NCI-H146 (cell line): ENCODE measurements at regions not wholly inside any gene's neighbourhood (a gene's known extent, or its start where the extent isn't known, plus 50 kb on each side); places are given as distances from the start of the nearest gene placed in this dataset.

Experiments used
- DNase-seq: peaks from one replicate; lab custom pipeline; 2025; lab: John Stamatoyannopoulos, UW

DNA sequence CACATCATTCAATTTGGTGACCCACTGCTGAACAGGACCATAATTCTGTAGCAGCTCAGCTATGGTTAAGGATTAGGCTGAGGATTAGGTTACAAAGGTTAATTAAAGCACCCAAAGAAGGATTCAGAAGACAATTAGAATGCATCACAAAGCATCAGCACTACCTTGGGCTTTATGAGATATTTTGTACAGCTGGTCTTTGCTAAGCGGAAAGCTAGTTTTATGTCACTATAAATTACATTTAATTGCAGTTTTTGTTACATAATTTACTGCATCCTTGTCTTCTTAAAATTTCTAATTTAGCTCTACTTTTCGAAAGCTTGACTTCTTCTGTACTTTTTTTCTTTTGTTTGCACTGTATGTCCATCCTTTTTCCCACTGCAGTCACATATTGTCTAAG lies 711.5 kb downstream of the RPS29 start:
- DNase-seq = no peak

DNA sequence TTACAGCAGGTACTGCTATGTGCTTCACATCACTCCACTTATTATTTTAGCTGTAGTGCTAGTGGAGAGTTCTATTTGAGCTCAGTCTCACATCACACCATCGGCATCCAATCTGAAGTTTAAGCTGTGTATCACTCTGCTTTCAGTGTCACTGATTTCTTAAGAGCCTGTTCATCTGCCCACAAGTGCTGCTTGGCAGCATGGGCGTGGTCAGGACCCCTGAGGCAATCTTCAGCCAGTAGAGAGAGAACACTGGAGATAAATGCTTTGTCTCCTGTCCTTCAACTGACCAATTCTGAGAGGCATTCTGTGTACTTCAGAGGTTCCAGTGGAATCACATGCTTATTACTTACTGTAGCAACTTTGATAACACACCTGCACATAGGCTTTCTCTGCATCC lies 728.8 kb downstream of the RPS29 start:
- no peak for DNase-seq

DNA sequence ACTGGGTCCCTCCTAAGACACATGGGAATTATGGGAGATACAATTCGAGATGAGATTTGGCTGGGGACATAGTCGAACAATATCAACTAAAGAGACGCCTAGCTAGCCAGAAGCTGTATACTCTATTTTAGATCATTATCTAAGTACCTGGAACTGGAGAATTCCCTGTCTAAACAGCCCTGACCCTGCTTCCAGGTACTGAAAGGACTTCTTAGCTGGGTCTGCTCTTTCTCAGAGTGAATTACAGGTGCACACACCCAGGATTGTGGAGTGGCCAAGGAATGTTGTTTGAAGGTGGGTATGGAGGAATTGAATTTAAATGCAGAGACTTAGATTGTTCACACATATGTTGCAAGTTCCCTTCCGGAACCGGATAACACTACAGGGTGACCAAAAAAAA lies 733.0 kb downstream of the RPS29 start:
- DNase-seq = no peak

GRCh38 chr14:48849741-48850322 lies 736.3 kb downstream of the RPS29 start:
- DNase-seq = no peak

GRCh38 chr14:48842785-48843184 lies 743.4 kb downstream of the RPS29 start:
- no peak for DNase-seq

GRCh38 chr14:48826058-48826457 lies 760.1 kb downstream of the RPS29 start:
- no peak for DNase-seq

- DNase-seq = no peak
Measured at GRCh38 chr14:48814562-48814961, 771.6 kb downstream of the RPS29 start.

GRCh38 chr14:48805315-48805714 lies 780.9 kb downstream of the RPS29 start:
- DNase-seq = no peak

DNA sequence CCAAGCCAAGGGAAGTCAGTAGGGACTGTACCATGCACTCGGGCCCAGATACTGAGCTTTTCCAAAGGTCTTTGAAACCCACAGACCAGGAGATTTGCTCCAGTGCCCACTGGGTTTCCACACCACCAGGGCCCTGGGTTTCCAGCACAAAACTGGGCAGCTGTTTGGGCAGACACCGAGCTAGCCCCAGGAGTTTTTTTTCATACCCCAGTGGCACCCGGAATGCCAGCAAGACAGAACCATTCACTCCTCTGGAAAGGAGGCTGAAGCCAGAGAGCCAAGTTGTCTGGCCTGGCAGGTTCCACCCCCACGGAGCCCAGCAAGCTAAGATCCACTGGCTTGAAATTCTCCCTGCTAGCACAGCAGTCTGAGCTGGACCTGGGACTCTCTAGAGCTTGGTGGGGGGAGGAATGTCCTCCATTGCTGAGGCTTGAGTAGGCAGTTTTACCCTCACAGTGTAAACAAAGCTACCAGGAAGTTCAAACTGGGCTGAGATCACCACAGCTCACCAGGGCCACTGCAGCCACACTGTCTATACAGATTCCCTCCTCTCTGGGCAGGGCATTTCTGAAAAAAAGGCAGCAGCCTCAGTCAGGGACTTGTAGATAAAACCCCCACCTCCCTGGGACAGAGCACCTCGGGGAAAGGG lies 793.7 kb downstream of the RPS29 start:
- DNase-seq = no peak

GRCh38 chr14:48788771-48789170 lies 797.4 kb downstream of the RPS29 start:
- no peak for DNase-seq

DNA sequence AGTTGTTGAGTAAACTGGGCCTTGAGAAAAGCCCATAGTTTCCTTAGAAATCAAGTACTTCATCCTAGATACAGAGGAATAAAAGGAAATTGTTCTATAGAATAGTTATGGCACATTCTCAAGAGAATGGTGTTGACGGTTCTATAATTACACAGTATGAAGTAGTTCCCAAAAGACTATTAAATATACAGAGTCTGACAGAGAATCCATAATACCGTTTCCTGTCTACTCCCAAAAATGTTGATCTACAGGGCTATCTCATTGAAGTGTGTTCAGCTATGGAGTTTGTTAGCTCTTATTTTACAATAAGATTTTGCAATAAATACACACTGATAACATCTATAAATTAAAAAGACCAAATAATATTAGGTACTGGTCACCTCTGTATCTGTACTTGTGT lies 799.7 kb downstream of the RPS29 start:
- DNase-seq = no peak

GRCh38 chr14:48771717-48772116 lies 814.5 kb downstream of the RPS29 start:
- DNase-seq = no peak

- no peak for DNase-seq
Measured at GRCh38 chr14:48751293-48751692, 834.9 kb downstream of the RPS29 start.

DNA sequence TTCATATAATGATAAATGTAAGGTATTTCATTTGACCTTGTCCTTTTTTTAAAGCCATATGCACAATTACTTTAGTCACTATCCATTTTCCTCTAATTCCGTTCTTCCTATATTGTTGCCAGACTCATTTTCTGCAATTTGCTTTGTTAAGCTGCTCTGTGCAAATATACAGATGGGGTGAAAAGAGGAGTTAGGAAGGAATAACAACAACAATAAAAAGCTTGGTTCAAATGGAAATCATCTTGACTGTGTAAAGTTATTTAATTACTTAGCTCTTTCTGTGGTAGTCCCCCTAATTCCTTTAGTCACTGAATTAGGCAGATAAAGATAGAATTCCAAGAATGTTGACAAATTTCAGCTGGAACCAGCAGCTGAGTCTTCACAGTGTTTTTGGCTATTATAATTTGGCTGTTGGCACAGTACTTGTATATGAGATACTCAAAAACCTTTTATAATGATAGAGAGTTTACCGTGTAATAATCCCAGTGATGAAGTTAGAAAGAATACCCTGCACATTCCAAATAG lies 838.0 kb downstream of the RPS29 start:
- no peak for DNase-seq

- DNase-seq = no peak
Measured at GRCh38 chr14:48747561-48748089, 838.6 kb downstream of the RPS29 start.

DNA sequence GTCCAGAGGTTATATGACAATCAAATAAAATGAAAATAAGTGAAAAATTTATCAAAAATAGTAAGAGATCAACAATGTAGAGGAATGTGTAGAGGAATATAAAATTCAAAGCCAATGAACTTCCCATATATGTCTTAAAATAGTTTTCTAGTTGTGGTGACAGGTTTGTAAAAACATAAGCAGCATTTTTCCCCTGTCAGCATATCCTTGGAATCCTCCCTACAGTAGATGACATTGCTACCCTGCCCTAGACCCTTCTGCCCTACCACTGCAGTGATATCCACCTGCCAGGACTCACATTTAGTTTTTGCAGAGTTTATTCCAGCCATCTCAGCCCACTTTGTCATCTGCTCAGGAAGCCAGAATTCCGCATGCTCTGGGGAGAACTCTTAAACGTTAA lies 842.0 kb downstream of the RPS29 start:
- no peak for DNase-seq

DNA sequence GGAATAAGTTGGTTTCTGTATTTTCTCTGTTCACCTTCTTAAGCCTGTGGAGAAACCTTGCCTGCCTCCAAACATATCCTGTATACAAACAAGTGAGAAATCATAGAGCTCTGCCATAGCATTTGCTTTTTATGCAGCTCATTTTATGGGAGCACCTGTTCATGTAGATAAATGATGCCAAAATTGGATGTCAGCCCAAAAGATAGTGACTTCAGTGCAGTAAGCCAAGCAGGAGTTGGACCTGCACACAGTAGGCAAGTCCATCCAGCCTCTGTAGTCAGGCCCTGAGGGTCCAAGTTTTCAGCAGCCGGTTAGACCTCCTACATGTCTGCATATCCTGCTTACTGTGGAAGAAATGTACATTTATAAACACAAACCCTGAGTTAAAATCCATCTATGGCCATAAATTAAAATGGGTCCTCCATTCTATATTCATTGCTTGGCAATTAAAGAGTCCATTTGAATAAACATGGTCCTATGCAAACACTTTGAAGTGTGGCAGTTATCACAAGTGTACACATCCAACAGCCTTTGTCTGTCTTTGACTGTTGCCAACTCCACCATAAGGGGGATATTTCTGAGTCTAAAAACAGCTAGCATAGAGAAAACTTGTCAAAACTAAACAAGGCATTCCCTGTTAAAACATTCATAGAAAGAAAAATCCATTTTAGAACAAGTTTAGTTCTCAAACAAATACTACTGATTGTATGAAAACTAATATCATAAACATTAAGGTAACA lies 847.8 kb downstream of the RPS29 start:
- no peak for DNase-seq

DNA sequence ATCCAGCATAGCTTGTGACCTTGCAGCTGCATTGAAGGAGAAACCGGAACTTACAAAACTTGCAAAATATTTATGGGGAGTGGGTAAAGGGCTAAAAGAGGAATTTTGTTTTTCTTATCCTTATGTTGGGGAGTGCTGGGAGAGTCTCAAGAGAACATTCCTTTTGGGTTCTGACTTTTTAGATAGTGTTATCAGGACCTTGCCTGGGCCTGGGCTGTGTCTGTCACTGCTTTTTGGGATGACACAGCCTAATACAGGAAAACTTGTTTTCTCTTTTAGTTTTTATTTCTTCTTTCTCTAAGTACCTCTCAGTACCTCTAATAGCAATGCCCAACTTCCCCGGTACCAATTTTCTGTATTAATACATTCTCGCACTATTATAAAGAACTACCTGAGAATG lies 850.6 kb downstream of the RPS29 start:
- no peak for DNase-seq

DNA sequence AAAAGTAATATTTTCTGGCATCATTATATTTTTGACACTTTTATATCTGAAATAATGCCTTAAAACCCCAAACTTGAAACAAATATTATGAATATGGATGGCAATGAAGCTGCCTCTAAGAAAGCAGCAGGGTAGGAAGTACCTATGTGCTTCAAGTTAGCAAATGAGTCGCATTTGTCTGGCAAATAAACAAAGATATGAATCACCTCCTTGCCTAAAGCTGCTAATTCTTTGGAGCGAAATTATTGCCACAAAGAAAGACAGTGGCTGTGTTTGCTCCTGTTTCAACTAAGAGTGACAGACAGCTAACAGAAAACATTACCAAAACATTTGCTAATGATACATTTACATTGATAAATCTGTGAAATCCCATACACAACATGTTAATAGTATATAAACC lies 854.9 kb downstream of the RPS29 start:
- no peak for DNase-seq

- DNase-seq = no peak
Measured at GRCh38 chr14:48726080-48726642, 860.0 kb downstream of the RPS29 start.

DNA sequence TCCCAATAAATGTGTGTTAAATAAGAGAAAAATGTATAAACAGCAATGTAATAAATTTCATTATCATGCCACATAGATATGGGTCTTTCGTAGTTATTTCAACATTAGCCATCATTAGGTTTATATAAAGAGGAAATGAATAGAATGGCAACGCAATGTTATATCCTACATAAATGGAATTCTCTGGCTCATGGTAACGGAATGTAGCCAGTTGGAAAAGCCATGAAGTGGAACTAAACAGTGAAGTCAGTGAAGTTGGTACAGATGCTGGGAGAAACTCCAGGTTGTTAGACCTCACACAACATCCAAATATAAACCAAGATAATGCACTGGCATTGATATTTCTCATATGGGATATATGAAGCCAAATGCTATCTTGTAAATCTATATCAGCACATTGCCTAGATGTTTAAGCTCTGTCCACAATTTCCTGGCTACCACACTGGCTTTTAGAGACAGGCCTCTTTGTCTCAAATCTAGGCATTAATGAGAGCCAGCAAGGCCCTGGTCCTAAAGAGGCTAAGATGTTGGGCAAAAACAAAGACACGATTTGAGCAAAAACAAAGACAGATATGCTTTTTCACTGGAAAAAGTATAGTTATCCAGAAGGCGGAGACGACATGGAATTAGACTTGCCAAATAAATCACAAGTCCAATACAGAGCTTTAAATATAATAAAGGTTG lies 861.0 kb downstream of the RPS29 start:
- DNase-seq = no peak

DNA sequence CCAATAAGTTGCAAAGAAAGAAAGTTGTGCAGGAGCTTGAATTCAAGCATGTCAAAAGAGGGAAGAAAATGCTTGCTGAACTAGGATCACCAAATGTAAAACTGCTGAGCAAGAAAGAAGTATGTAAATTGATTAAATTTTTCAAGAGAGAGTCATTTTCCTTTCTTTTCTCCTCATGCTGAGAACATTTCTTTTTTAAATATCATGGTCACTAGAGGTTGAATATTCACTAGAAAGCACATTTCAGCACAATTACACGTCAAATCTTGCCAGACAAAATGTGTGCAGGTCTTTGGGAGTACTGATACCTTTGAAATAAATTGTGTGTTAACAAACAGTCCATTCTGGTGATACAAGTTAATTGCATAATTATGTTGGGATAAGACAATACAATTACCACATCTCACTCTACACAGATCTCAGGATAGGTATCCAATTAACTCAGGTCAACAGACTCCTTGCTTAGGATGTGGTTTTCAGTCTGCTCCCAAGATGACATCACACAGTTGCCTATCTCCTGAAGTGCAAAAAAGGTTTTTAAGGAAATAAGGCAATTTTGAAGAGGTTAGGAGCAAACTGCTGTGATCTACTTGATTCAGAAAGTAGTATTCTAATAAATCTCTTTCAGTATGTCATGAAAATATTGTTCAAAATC lies 862.2 kb downstream of the RPS29 start:
- no peak for DNase-seq
